ENCODE measurements at regions not wholly inside any gene's neighbourhood (a gene's known extent, or its start where the extent isn't known, plus 50 kb on each side); places are given as distances from the start of the nearest gene placed in this dataset.

GRCh38 chr14:53808042-53808441, 148.6 kb downstream of the BMP4 start:
- TF ChIP-seq ZNF331 (CRISPR knock-in tag; IDR thresholded peaks at IDR 0.05; ENCODE audit: low read depth) = no peak
- TF ChIP-seq ZNF462 (CRISPR knock-in tag; IDR thresholded peaks at IDR 0.05) = no peak
- no peak for TF ChIP-seq POLR2AphosphoS5 (IDR thresholded peaks at IDR 0.05; ENCODE audit: low read depth)
- TF ChIP-seq CTCF (conservative IDR thresholded peaks at IDR 0.05; ENCODE audit: low read depth in 2 of 2) = no peak
- no peak for TF ChIP-seq ZNF114 (CRISPR knock-in tag; IDR thresholded peaks at IDR 0.05)
- no peak for TF ChIP-seq EZH2 (IDR thresholded peaks at IDR 0.05; ENCODE audit: low read depth, unreplicated experiment)
- no peak for TF ChIP-seq EZH2phosphoT487 (IDR thresholded peaks at IDR 0.05; ENCODE audit: unreplicated experiment)
- TF ChIP-seq ETS1 (IDR thresholded peaks at IDR 0.05) = no peak
- no peak for TF ChIP-seq STAT1 (IDR thresholded peaks at IDR 0.05; ENCODE audit: unreplicated experiment)
- TF ChIP-seq REST (IDR thresholded peaks at IDR 0.05; ENCODE audit: unreplicated experiment) = no peak
- H3K9me2 ChIP-seq (ENCODE audit: insufficient read depth) = no peaks in the 10 kb centered on the region; the same call in 1 of the 2 replicates
- no peaks in the 10 kb centered on the region; the same call in 2 of the 3 replicates for H3K4me1 Mint-ChIP-seq
- no peak for DNase-seq (ENCODE audit: low spot score)
- no peak overlapping the region for H2AFZ ChIP-seq
- H3K27me3 ChIP-seq (ENCODE audit: insufficient read depth) = no peaks in the 10 kb centered on the region
- no peak overlapping the region for H3K27ac ChIP-seq (ENCODE audit: low read depth)
- H3K4me3 Mint-ChIP-seq = no peak overlapping the region
- H3F3A ChIP-seq (replicated peaks; ENCODE audit: low read depth) = no peaks in the 10 kb centered on the region
- no peaks in the 10 kb centered on the region for H3K4me1 ChIP-seq (ENCODE audit: insufficient read depth)
- peaks cover 1% of the 10 kb centered on the region for H3K27me3 Mint-ChIP-seq (ENCODE audit: insufficient read depth, low read depth, poor library complexity)
- H3K36me3 Mint-ChIP-seq (ENCODE audit: low read depth) = no peaks in the 10 kb centered on the region
- no peak overlapping the region for H3K4me3 ChIP-seq
- no peaks in the 10 kb centered on the region for H3K36me3 ChIP-seq (ENCODE audit: insufficient read depth)
- H3K4me2 ChIP-seq = no peak overlapping the region
- no peak for ATAC-seq
- peaks cover 4% of the 10 kb centered on the region; the same call in 1 of the 3 replicates for H3K9me3 Mint-ChIP-seq
- no peak overlapping the region for H3K27ac Mint-ChIP-seq
- no peaks in the 10 kb centered on the region for H3K79me2 ChIP-seq (replicated peaks; ENCODE audit: insufficient read depth)
- no peaks in the 10 kb centered on the region for H4K20me1 ChIP-seq (replicated peaks; ENCODE audit: insufficient read depth)

Measured in GM23338 (cell line).